AG10803 (cell line): ENCODE measurements at regions not wholly inside any gene's neighbourhood (a gene's known extent, or its start where the extent isn't known, plus 50 kb on each side); places are given as distances from the start of the nearest gene placed in this dataset.

ENCODE experiments used
- DNase-seq: peaks from one replicate; pipeline ENCODE4 v3.0.0; 2010; ENCODE audit warnings: low read depth
- H3K4me3 ChIP-seq: 2 replicates; pipeline ENCODE4 v1.5.1; 2011; ENCODE audit warnings: mild to moderate bottlenecking, low read length, control low read depth
- TF ChIP-seq, protein P1 (sequence below): conservative IDR thresholded peaks from 2 replicates; pipeline ENCODE4 v1.5.1; 2011; ENCODE audit warnings: mild to moderate bottlenecking, low read length, control low read depth, inconsistent platforms

DNA sequence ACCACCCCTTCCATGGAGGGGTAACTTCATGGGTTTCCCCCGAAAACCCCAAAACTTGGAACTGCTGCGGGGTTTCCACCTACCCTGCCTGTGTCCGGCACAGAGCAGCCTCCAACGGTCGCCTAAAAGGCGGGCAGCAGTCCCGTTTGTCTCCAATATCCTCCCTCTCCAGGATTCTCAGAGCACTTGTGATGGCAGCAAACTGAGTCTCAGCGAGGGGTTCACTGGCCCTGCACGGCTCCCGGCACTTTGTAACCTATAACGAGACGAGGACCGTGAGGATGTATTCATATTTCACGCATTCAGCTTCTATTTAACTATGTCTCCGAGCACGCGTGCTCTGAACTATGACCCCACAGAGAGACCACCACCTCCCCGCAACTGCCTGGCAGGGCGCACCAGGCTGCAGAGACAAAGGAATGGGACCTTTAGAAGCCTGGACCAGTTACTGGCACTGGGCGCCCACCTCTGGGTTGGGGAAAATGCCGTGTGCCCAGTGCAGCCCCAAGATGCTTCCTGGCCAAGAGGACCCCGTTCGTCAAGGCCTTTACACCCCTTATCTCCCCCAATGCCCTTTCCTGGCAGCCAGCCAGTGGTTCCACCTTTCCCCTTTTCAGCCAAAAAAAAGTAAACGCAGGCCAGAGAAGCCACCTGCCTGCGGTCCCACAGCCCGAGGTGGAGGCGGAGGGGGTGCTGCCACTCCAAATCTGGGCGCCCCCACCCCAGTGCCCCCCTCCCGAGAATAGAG lies 173.1 kb upstream of the RTL1 start:
- H3K4me3 ChIP-seq = no peak overlapping the region
- DNase-seq = no peak
- TF ChIP-seq, protein P1, sequence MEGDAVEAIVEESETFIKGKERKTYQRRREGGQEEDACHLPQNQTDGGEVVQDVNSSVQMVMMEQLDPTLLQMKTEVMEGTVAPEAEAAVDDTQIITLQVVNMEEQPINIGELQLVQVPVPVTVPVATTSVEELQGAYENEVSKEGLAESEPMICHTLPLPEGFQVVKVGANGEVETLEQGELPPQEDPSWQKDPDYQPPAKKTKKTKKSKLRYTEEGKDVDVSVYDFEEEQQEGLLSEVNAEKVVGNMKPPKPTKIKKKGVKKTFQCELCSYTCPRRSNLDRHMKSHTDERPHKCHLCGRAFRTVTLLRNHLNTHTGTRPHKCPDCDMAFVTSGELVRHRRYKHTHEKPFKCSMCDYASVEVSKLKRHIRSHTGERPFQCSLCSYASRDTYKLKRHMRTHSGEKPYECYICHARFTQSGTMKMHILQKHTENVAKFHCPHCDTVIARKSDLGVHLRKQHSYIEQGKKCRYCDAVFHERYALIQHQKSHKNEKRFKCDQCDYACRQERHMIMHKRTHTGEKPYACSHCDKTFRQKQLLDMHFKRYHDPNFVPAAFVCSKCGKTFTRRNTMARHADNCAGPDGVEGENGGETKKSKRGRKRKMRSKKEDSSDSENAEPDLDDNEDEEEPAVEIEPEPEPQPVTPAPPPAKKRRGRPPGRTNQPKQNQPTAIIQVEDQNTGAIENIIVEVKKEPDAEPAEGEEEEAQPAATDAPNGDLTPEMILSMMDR = no peak

DNA sequence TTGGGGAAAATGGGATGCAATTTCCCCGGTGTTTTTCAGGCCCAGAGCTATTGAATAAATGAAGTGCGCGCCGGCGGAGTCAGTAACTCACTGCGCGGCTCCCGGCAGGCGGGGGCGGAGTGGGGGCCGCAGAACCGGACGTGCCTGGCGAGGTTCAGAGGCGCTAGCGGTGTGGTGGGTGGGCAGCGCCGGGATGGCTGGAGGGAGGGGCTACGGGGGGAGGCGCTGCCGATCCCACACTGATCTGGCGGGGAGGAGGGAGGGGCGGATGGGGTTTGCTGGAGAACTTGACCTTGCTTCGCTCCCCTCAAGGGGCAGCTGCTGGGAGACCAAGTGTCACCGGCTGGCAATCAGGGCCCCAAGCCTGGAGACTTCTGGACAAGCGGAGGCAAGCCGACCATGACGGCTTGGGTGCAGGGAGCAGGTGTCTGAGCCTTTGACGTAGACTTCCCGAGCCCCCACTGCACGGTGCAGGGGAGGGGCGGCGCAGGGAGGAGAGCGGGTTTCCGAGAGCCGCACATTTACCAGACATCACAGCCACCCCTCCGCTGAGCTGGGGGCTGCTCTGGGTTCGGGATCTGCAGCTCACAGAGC lies 174.1 kb upstream of the RTL1 start:
- DNase-seq = no peak
- no peak overlapping the region for H3K4me3 ChIP-seq
- TF ChIP-seq, protein P1 = no peak

DNA sequence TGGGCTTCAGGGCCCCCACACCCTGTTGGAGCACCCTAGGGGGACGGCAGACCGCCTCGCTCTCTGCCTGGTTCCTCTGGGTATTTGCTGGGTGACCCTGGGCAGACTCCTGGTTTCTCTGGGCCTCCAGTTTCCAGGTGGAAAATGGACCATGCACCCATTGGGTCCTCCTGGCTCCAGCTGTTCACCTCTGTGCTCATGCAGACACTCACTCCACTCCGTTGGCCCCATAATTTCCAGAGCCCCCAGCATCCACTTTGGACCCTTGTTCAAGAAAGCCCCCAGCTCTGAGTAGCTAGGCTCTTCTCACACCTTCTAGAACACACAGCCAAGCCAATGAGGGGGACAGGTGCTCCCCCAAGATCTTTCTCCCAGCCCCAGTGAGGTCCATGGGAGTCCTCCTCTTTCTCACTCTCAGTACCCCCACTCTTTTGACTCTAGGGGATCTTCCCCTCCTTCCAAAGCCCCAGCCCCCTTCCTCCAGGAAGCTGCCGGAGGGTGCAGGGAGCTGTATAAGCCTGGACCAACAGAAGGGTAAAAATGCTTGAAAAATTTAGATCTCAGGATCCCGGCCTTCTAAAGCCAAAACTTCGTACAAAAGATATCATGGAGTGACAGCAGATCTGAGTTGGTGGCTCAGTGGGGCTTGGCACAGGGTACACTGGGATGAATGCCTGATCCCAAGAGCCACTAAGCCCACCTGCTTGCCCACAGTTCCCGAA lies 174.8 kb upstream of the RTL1 start:
- no peak overlapping the region for H3K4me3 ChIP-seq
- TF ChIP-seq, protein P1 = no peak
- no peak for DNase-seq

DNA sequence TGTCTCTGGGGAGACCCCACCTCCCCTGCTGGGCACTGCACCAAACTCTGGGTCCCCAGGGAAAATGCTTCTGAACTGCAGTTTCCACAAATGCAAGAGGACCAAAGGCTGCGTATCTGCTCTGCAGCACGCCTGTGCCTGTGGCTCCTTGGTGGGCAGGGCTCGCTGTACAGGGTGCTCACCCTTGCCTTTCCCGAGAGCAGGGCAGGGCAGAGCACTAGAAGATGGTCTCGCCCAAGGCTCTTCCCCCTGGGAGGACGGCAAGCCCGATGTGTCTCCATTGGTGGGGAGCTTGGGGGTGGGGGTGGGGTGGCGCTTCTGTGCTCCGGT lies 175.3 kb upstream of the RTL1 start:
- DNase-seq = no peak
- TF ChIP-seq, protein P1 = no peak
- H3K4me3 ChIP-seq = no peak overlapping the region

DNA sequence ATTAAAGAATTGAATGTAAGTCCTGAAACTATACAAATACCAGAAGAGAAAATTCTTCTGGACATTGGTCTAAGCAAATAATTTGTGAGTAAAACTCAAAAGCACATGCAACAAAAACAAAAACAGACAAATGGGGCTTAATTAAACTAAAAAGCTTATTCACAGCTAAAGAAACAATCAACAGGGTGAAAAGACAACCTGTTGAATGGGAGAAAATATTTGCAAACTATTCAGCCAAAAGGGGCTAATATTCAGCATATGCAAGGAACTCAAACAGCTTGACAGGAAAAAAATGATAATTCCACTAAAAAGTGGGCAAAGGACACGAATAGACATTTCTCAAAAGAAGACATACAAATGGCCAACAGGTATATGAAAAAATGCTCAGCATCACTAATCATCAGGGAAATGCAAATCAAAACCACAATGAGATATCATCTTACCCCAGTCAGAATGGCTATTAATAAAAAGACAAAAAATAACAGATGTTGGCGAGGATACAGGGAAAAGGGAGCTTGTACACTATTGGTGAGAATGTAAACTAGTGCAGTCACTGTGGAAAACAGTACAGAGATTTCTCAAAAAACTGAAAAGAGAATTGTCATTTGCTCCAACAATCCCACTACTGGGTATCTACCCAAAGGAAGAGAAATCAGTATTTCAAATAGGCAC lies 177.5 kb upstream of the RTL1 start:
- TF ChIP-seq, protein P1 = no peak
- H3K4me3 ChIP-seq = no peak overlapping the region
- DNase-seq = no peak

DNA sequence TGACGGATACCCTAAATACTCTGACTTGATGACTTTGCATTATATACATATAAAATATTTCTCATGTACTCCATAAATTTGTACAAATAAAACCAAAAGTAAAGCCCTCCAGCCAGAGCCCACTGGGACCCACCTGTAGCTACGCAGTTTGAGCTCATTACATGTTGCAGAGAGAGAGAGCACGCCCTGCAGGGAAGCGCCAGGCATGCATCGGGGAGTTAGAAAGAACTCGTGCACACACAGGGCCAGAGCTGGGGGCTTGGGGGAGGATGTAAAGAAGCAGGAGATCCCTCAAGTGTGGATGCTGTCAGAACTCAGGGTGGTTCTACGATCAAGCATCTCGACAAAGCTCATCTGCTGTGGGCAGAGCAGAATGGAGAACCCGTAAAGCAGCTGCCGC lies 178.5 kb upstream of the RTL1 start:
- TF ChIP-seq, protein P1 = no peak
- no peak for DNase-seq

More for the DNA sequence above, 178.5 kb upstream of the RTL1 start:
- H3K4me3 ChIP-seq = no peak overlapping the region
